GM19043 (cell line): ENCODE measurements at regions not wholly inside any gene's neighbourhood (a gene's known extent, or its start where the extent isn't known, plus 50 kb on each side); places are given as distances from the start of the nearest gene placed in this dataset.
A peak's percentile ranks its signal among the peaks of the same experiment; 100 is the strongest.

Source experiments
- ATAC-seq: cut with Tn5 transposase; IDR thresholded peaks from one replicate; pipeline ENCODE4 v1.9.1; 2021; ENCODE audit warnings: low read depth; ENCODE audit not compliant: unreplicated experiment

- peak; percentile 63 for ATAC-seq
Measured at GRCh38 chr2:41618754-41619153, 429.1 kb upstream of the PKDCC start.

- no peak for ATAC-seq
Measured at GRCh38 chr2:41621095-41621494, 426.7 kb upstream of the PKDCC start.

GRCh38 chr2:41621563-41621962 lies 426.3 kb upstream of the PKDCC start:
- ATAC-seq: no peak

- ATAC-seq: no peak
Measured at GRCh38 chr2:41622301-41622700, 425.5 kb upstream of the PKDCC start.

- no peak for ATAC-seq
Measured at GRCh38 chr2:41626936-41627335, 420.9 kb upstream of the PKDCC start.

GRCh38 chr2:41634686-41635085 lies 413.1 kb upstream of the PKDCC start:
- no peak for ATAC-seq

GRCh38 chr2:41644936-41645335 lies 402.9 kb upstream of the PKDCC start:
- ATAC-seq: no peak

GRCh38 chr2:41647468-41648050 lies 400.3 kb upstream of the PKDCC start:
- ATAC-seq: no peak

GRCh38 chr2:41657226-41657625 lies 390.6 kb upstream of the PKDCC start:
- no peak for ATAC-seq

- no peak for ATAC-seq
Measured at GRCh38 chr2:41659758-41660157, 388.1 kb upstream of the PKDCC start.

GRCh38 chr2:41662461-41662860 lies 385.4 kb upstream of the PKDCC start:
- ATAC-seq: no peak

GRCh38 chr2:41663056-41663455 lies 384.8 kb upstream of the PKDCC start:
- no peak for ATAC-seq

GRCh38 chr2:41668529-41668928 lies 379.3 kb upstream of the PKDCC start:
- no peak for ATAC-seq

- no peak for ATAC-seq
Measured at GRCh38 chr2:41678639-41679038, 369.2 kb upstream of the PKDCC start.

- ATAC-seq: no peak
Measured at GRCh38 chr2:41686156-41686555, 361.7 kb upstream of the PKDCC start.

- no peak for ATAC-seq
Measured at GRCh38 chr2:41691561-41691960, 356.3 kb upstream of the PKDCC start.

- no peak for ATAC-seq
Measured at GRCh38 chr2:41694536-41695049, 353.2 kb upstream of the PKDCC start.

GRCh38 chr2:41695198-41696113 lies 352.4 kb upstream of the PKDCC start:
- ATAC-seq: no peak

GRCh38 chr2:41697389-41697788 lies 350.4 kb upstream of the PKDCC start:
- no peak for ATAC-seq

- ATAC-seq: no peak
Measured at GRCh38 chr2:41698678-41699422, 349.0 kb upstream of the PKDCC start.

- ATAC-seq: no peak
Measured at GRCh38 chr2:41701231-41701630, 346.6 kb upstream of the PKDCC start.
